ENCODE measurements at regions not wholly inside any gene's neighbourhood (a gene's known extent, or its start where the extent isn't known, plus 50 kb on each side); places are given as distances from the start of the nearest gene placed in this dataset.
A peak's percentile ranks its signal among the peaks of the same experiment; 100 is the strongest.

GRCh38 chr12:92596383-92596782, 106.4 kb upstream of the PLEKHG7 start:
- Histone ChIP-seq H3K36me3 (replicated peaks; ENCODE audit: insufficient read depth, low read length) (no peaks in the 10 kb centered on the region), H3F3A (ENCODE audit: insufficient read depth, low read length) (no peaks in the 10 kb centered on the region), H3K27me3 (replicated peaks; ENCODE audit: insufficient read depth, low read length) (no peaks in the 10 kb centered on the region), H2AFZ (ENCODE audit: low read length) (no peak overlapping the region), H3K4me1 (ENCODE audit: low read length) (peaks cover 9% of the 10 kb centered on the region), H3K4me2 (ENCODE audit: low read depth, low read length) (no peak overlapping the region), H3K27ac (ENCODE audit: low read length) (no peak overlapping the region), H3K9me3 (replicated peaks; ENCODE audit: insufficient read depth, low read length) (no peaks in the 10 kb centered on the region), H3K9me2 (replicated peaks; ENCODE audit: insufficient read depth, low read length) (no peaks in the 10 kb centered on the region), H3K4me3 (ENCODE audit: low read length) (no peak overlapping the region), H4K20me1 (ENCODE audit: insufficient read depth, low read length) (no peaks in the 10 kb centered on the region), H3K79me2 (ENCODE audit: low read length) (no peaks in the 10 kb centered on the region), H3K9ac (ENCODE audit: low read length) (no peak overlapping the region)
- no peak for DNase-seq
- TF ChIP-seq CTCF (IDR thresholded peaks at IDR 0.05; ENCODE audit: low read length) (no peak), EZH2 (optimal IDR thresholded peaks at IDR 0.05; ENCODE audit: low read depth, low read length) (no peak), EZH2phosphoT487 (IDR thresholded peaks at IDR 0.05; ENCODE audit: low read length) (no peak)

DNA sequence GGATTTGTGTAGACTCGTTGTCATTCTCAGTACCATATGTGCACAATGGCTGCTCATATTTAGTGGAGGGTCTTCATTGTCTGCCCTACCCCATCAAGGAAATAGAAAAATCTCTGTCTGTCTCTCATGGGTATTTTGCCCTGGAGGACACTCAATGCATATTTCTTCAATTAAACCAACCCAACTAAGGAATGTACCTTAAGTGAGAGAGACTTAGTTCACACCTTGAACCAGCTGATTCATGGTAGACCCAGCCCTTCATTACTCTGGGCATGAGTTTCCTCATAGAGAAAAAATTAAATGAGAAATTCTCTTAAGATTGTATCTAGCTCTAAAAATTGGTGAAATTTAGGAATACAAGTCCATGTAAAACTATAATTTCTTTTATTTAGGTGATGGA, 107.1 kb upstream of the PLEKHG7 start:
- H3K36me3 ChIP-seq (replicated peaks; ENCODE audit: insufficient read depth, low read length) = no peaks in the 10 kb centered on the region
- no peak overlapping the region for H3K4me3 ChIP-seq (ENCODE audit: low read length)
- H2AFZ ChIP-seq (ENCODE audit: low read length) = no peak overlapping the region
- no peaks in the 10 kb centered on the region for H4K20me1 ChIP-seq (ENCODE audit: insufficient read depth, low read length)
- no peak overlapping the region for H3K9ac ChIP-seq (ENCODE audit: low read length)
- no peak overlapping the region for H3K27ac ChIP-seq (ENCODE audit: low read length)
- TF ChIP-seq EZH2 (optimal IDR thresholded peaks at IDR 0.05; ENCODE audit: low read depth, low read length) = no peak
- H3K79me2 ChIP-seq (ENCODE audit: low read length) = no peaks in the 10 kb centered on the region
- H3K9me3 ChIP-seq (replicated peaks; ENCODE audit: insufficient read depth, low read length) = no peaks in the 10 kb centered on the region
- no peaks in the 10 kb centered on the region for H3F3A ChIP-seq (ENCODE audit: insufficient read depth, low read length)
- no peaks in the 10 kb centered on the region for H3K9me2 ChIP-seq (replicated peaks; ENCODE audit: insufficient read depth, low read length)
- peaks cover 9% of the 10 kb centered on the region for H3K4me1 ChIP-seq (ENCODE audit: low read length)
- no peak for DNase-seq
- no peaks in the 10 kb centered on the region for H3K27me3 ChIP-seq (replicated peaks; ENCODE audit: insufficient read depth, low read length)
- H3K4me2 ChIP-seq (ENCODE audit: low read depth, low read length) = no peak overlapping the region

GRCh38 chr12:92593734-92594402, 108.9 kb upstream of the PLEKHG7 start:
- Histone ChIP-seq H3K27ac (ENCODE audit: low read length) (peak overlapping the region; percentile 24; the same call in 1 of the 2 replicates), H2AFZ (ENCODE audit: low read length) (peak overlapping the region; percentile 22), H4K20me1 (ENCODE audit: insufficient read depth, low read length) (no peaks in the 10 kb centered on the region), H3K36me3 (replicated peaks; ENCODE audit: insufficient read depth, low read length) (no peaks in the 10 kb centered on the region), H3K9ac (ENCODE audit: low read length) (no peak overlapping the region), H3K4me1 (ENCODE audit: low read length) (peaks cover 9% of the 10 kb centered on the region), H3K79me2 (ENCODE audit: low read length) (no peaks in the 10 kb centered on the region), H3K27me3 (replicated peaks; ENCODE audit: insufficient read depth, low read length) (no peaks in the 10 kb centered on the region), H3F3A (ENCODE audit: insufficient read depth, low read length) (no peaks in the 10 kb centered on the region), H3K4me3 (ENCODE audit: low read length) (no peak overlapping the region), H3K4me2 (ENCODE audit: low read depth, low read length) (peak overlapping the region; percentile 7), H3K9me2 (replicated peaks; ENCODE audit: insufficient read depth, low read length) (no peaks in the 10 kb centered on the region), H3K9me3 (replicated peaks; ENCODE audit: insufficient read depth, low read length) (no peaks in the 10 kb centered on the region)
- TF ChIP-seq CTCF (IDR thresholded peaks at IDR 0.05; ENCODE audit: low read length) (no peak), EZH2 (optimal IDR thresholded peaks at IDR 0.05; ENCODE audit: low read depth, low read length) (no peak), EZH2phosphoT487 (IDR thresholded peaks at IDR 0.05; ENCODE audit: low read length) (no peak)
- peak; percentile 36 for DNase-seq

GRCh38 chr12:92585115-92585727, 117.6 kb upstream of the PLEKHG7 start:
- H3K9me3 ChIP-seq (replicated peaks; ENCODE audit: insufficient read depth, low read length) = no peaks in the 10 kb centered on the region
- no peak for DNase-seq
- no peaks in the 10 kb centered on the region for H3K36me3 ChIP-seq (replicated peaks; ENCODE audit: insufficient read depth, low read length)
- no peak overlapping the region for H3K4me2 ChIP-seq (ENCODE audit: low read depth, low read length)
- no peaks in the 10 kb centered on the region for H3K27me3 ChIP-seq (replicated peaks; ENCODE audit: insufficient read depth, low read length)
- H2AFZ ChIP-seq (ENCODE audit: low read length) = no peak overlapping the region
- H4K20me1 ChIP-seq (ENCODE audit: insufficient read depth, low read length) = no peaks in the 10 kb centered on the region
- no peak overlapping the region for H3K9ac ChIP-seq (ENCODE audit: low read length)
- H3F3A ChIP-seq (ENCODE audit: insufficient read depth, low read length) = no peaks in the 10 kb centered on the region
- no peaks in the 10 kb centered on the region for H3K79me2 ChIP-seq (ENCODE audit: low read length)
- no peak overlapping the region for H3K4me3 ChIP-seq (ENCODE audit: low read length)
- H3K27ac ChIP-seq (ENCODE audit: low read length) = no peak overlapping the region
- peaks cover 21% of the 10 kb centered on the region for H3K4me1 ChIP-seq (ENCODE audit: low read length)
- no peak for TF ChIP-seq EZH2phosphoT487 (IDR thresholded peaks at IDR 0.05; ENCODE audit: low read length)
- TF ChIP-seq CTCF (IDR thresholded peaks at IDR 0.05; ENCODE audit: low read length) = no peak
- no peak for TF ChIP-seq EZH2 (optimal IDR thresholded peaks at IDR 0.05; ENCODE audit: low read depth, low read length)
- no peaks in the 10 kb centered on the region for H3K9me2 ChIP-seq (replicated peaks; ENCODE audit: insufficient read depth, low read length)
